ENCODE measurements at regions not wholly inside any gene's neighbourhood (a gene's known extent, or its start where the extent isn't known, plus 50 kb on each side); places are given as distances from the start of the nearest gene placed in this dataset.
A peak's percentile ranks its signal among the peaks of the same experiment; 100 is the strongest.

GRCh38 chr12:95607642-95608041, 56.4 kb upstream of the USP44 start:
- peak; percentile 85 for DNase-seq

- no peak for DNase-seq
Observed at GRCh38 chr12:95605875-95606274, 54.6 kb upstream of the USP44 start.

GRCh38 chr12:95605087-95605486, 53.8 kb upstream of the USP44 start:
- DNase-seq: no peak

GRCh38 chr12:95603351-95604145, 52.3 kb upstream of the USP44 start:
- DNase-seq: no peak

- no peak for DNase-seq
Observed at GRCh38 chr12:95601091-95601961, 50.0 kb upstream of the USP44 start.

Measured in NCI-H2029 treated with DMSO at 0.1 percent for 48 hours (cell line).